H9 (cell line): ENCODE measurements at regions not wholly inside any gene's neighbourhood (a gene's known extent, or its start where the extent isn't known, plus 50 kb on each side); places are given as distances from the start of the nearest gene placed in this dataset.

Source experiments
- DNase-seq: peaks from one replicate; pipeline ENCODE4 v3.0.0-alpha.2; 2017
- H2AFZ ChIP-seq: one replicate; pipeline ENCODE4 v1.6.1; 2013; ENCODE audit warnings: mild to moderate bottlenecking, low read length, control low read depth, moderate library complexity
- H2AK5ac ChIP-seq: 2 replicates; pipeline ENCODE4 v1.6.1; 2013; ENCODE audit warnings: low read length, control low read depth, mixed read lengths; ENCODE audit not compliant: insufficient read length
- H2BK120ac ChIP-seq: one replicate; pipeline ENCODE4 v1.6.1; 2013; ENCODE audit warnings: low read depth, mild to moderate bottlenecking, low read length, control low read depth, inconsistent platforms; ENCODE audit not compliant: poor library complexity, severe bottlenecking
- H2BK12ac ChIP-seq: 2 replicates; pipeline ENCODE4 v1.6.1; 2013; ENCODE audit warnings: low read length, control low read depth, mixed read lengths, low read depth; ENCODE audit not compliant: insufficient read length
- H2BK15ac ChIP-seq: 2 replicates; pipeline ENCODE4 v1.6.1; 2013; ENCODE audit warnings: low read depth, low read length, control low read depth
- H2BK20ac ChIP-seq: one replicate; pipeline ENCODE4 v1.6.1; 2013; ENCODE audit warnings: low read depth, mild to moderate bottlenecking, low read length, control low read depth, inconsistent platforms; ENCODE audit not compliant: poor library complexity, severe bottlenecking
- H2BK5ac ChIP-seq: 2 replicates; pipeline ENCODE4 v1.6.1; 2013; ENCODE audit warnings: low read length, control low read depth, mixed read lengths; ENCODE audit not compliant: insufficient read length
- H3K14ac ChIP-seq: 2 replicates; pipeline ENCODE4 v1.6.1; 2013; ENCODE audit warnings: low read length, control low read depth; ENCODE audit not compliant: insufficient read depth
- H3K18ac ChIP-seq: 2 replicates; pipeline ENCODE4 v1.6.1; 2013; ENCODE audit warnings: low read depth, mild to moderate bottlenecking, mixed read lengths, low read length, control low read depth; ENCODE audit not compliant: insufficient read length
- H3K23ac ChIP-seq: 2 replicates; pipeline ENCODE4 v1.6.1; 2013; ENCODE audit warnings: low read length, control low read depth, mixed read lengths, low read depth; ENCODE audit not compliant: insufficient read length
- H3K23me2 ChIP-seq: 2 replicates; pipeline ENCODE4 v1.6.1; 2013; ENCODE audit warnings: low read depth, mild to moderate bottlenecking, mixed read lengths, low read length, control low read depth; ENCODE audit not compliant: insufficient read length, poor library complexity, severe bottlenecking
- H3K27ac ChIP-seq: 2 replicates; pipeline ENCODE4 v1.5.1; 2013; ENCODE audit warnings: low read length, control low read depth, mixed read lengths, low read depth; ENCODE audit not compliant: insufficient read length
- H3K27me3 ChIP-seq: 2 replicates; pipeline ENCODE4 v1.6.1; 2013; ENCODE audit warnings: low read length, control low read depth, inconsistent platforms; ENCODE audit not compliant: insufficient read depth
- H3K4ac ChIP-seq: 2 replicates; pipeline ENCODE4 v1.6.1; 2013; ENCODE audit warnings: low read depth, mild to moderate bottlenecking, control low read depth, inconsistent platforms, low read length, moderate library complexity
- H3K4me1 ChIP-seq: 2 replicates; pipeline ENCODE4 v1.6.1; 2013; ENCODE audit warnings: low read length, control low read depth, inconsistent platforms; ENCODE audit not compliant: insufficient read depth
- H3K4me2 ChIP-seq: 2 replicates; pipeline ENCODE4 v1.6.1; 2013; ENCODE audit warnings: low read length, control low read depth, mixed read lengths; ENCODE audit not compliant: insufficient read length, insufficient read depth
- H3K56ac ChIP-seq: 2 replicates; pipeline ENCODE4 v1.6.1; 2013; ENCODE audit warnings: low read depth, mild to moderate bottlenecking, mixed read lengths, low read length, control low read depth; ENCODE audit not compliant: insufficient read length
- H3K79me1 ChIP-seq: 2 replicates; pipeline ENCODE4 v1.6.1; 2013; ENCODE audit warnings: low read depth, mild to moderate bottlenecking, moderate library complexity, low read length, control low read depth, inconsistent platforms; ENCODE audit not compliant: insufficient read depth, poor library complexity, severe bottlenecking
- H3K79me2 ChIP-seq: 2 replicates; pipeline ENCODE4 v1.6.1; 2013; ENCODE audit warnings: low read length, control low read depth, inconsistent platforms; ENCODE audit not compliant: insufficient read depth
- H3K9ac ChIP-seq: 2 replicates; pipeline ENCODE4 v1.6.1; 2013; ENCODE audit warnings: low read length, control low read depth, mixed read lengths; ENCODE audit not compliant: insufficient read length; ENCODE audit errors: extremely low read depth
- H3K9me3 ChIP-seq: one replicate; pipeline ENCODE4 v1.6.1; 2013; ENCODE audit warnings: low read depth, low read length, inconsistent platforms; ENCODE audit not compliant: control insufficient read depth
- H3T11ph ChIP-seq: one replicate; pipeline ENCODE4 v1.6.1; 2013; ENCODE audit warnings: mild to moderate bottlenecking, low read length, control low read depth, inconsistent platforms
- H4K20me1 ChIP-seq: one replicate; pipeline ENCODE4 v1.6.1; 2013; ENCODE audit not compliant: control insufficient read depth, insufficient read length, insufficient read depth
- H4K5ac ChIP-seq: 2 replicates; pipeline ENCODE4 v1.6.1; 2013; ENCODE audit warnings: low read depth, mild to moderate bottlenecking, mixed read lengths, low read length, control low read depth; ENCODE audit not compliant: insufficient read length
- H4K8ac ChIP-seq: replicated peaks from 2 replicates; pipeline ENCODE4 v1.6.1; 2013; ENCODE audit warnings: low read length, control low read depth, mixed read lengths, low read depth; ENCODE audit not compliant: insufficient read length
- H4K91ac ChIP-seq: 2 replicates; pipeline ENCODE4 v1.6.1; 2013; ENCODE audit warnings: low read depth, mild to moderate bottlenecking, moderate library complexity, mixed read lengths, low read length, control low read depth; ENCODE audit not compliant: insufficient read length
- H3K27ac Mint-ChIP-seq, 3 experiments: 2 replicates in 2 of 3; 3 replicates in 1 of 3; pipeline ENCODE4 v1.8.0; 2020 to 2021; ENCODE audit warnings: mixed read lengths in 3 of 3, mild to moderate bottlenecking in 1 of 3, moderate library complexity in 1 of 3
- H3K27me3 Mint-ChIP-seq: 2 replicates; pipeline ENCODE4 v1.8.0; 2021; ENCODE audit warnings: low read depth, mild to moderate bottlenecking, moderate library complexity, mixed read lengths
- H3K36me3 Mint-ChIP-seq, 3 experiments: 2 replicates in 2 of 3; 3 replicates in 1 of 3; pipeline ENCODE4 v1.8.0; 2020 to 2021; ENCODE audit warnings: low read depth in 3 of 3, mixed read lengths in 3 of 3; ENCODE audit not compliant: insufficient read depth in 1 of 3
- H3K4me1 Mint-ChIP-seq, 2 experiments: 2 replicates each; pipeline ENCODE4 v1.8.0; 2020; ENCODE audit warnings: mixed read lengths in 2 of 2
- H3K4me3 Mint-ChIP-seq, 2 experiments: 2 replicates in 1 of 2; 3 replicates in 1 of 2; pipeline ENCODE4 v1.8.0; 2020 to 2021; ENCODE audit warnings: mild to moderate bottlenecking in 2 of 2, mixed read lengths in 2 of 2, moderate library complexity in 1 of 2
- H3K9me3 Mint-ChIP-seq, 2 experiments: 2 replicates in 1 of 2; 3 replicates in 1 of 2; pipeline ENCODE4 v1.8.0; 2020; ENCODE audit warnings: mild to moderate bottlenecking in 2 of 2, mixed read lengths in 2 of 2, moderate library complexity in 1 of 2
- WGBS: extraction: QIAGEN DNeasy Blood & Tissue Kit; methylation state at CpG from one replicate; pipeline ENCODE4 v1.1.7; 2013; ENCODE audit warnings: missing lambda C conversion rate, low lambda C conversion rate, mixed read lengths; ENCODE audit not compliant: insufficient read length; ENCODE audit errors: extremely low coverage; 5-methylcytosine and 5-hydroxymethylcytosine counted together
- TF ChIP-seq, protein P1 (sequence below): fragments of 200-600 bp; sonication (generic); conservative IDR thresholded peaks from 3 replicates; pipeline ENCODE4 v1.8.0; 2021; ENCODE audit warnings: antibody characterized with exemption, mild to moderate bottlenecking

DNA sequence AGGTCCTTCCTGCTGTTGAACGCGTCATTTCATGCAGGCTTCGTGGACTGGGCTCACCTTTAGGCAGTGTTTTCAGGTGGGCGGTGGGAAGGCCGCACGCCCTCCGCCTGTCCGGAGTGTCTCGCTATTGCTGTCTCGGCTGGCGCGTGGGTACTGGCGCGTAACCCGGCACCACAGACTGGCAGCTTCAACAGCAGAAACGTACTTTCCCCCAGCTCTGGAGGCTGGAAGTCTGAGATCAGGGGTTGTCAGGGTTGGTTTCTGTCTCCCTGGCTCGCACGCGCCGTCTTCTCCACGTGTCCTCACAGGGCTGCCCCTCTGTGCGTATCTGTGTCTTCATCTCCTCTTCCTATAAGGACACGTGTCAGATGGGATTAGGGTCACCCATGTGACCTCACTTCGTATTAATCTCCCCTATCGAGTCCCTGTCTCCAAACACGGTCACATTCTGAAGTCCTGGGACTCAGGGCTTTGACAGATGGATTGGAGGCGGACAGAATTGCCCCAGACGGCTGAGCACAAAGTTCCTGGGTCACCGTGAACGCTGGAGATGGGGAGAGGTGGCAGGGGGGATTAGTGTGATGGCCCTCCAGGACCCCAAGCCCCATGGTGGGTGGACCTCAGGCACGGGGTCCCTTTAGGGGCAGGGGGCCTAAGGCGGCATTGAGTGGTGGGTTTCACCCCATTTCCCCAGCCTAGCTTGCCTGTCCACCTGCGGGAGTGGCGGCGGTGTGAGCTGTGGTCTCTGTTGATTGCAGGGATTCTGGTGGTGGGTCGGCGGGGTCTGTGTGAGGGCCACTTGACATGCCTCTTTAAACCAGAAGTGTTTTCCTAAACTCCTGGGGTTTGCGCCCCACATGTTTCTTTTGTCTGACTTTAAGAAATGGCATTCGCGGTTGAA, 83.4 kb upstream of the LRPAP1 start:
- no peak overlapping the region for H3K4ac ChIP-seq
- H3K23ac ChIP-seq: no peak overlapping the region
- H2AK5ac ChIP-seq: no peak overlapping the region
- Mint-ChIP-seq H3K36me3 (peaks cover 0 to 4% (median 0%) of the 10 kb centered on the region in 3 experiments; a peak in 2 of 7 replicates), H3K27ac (no peak overlapping the region), H3K9me3 (peaks cover 3 to 7% of the 10 kb centered on the region in 2 experiments; a peak in 4 of 5 replicates), H3K4me3 (no peak overlapping the region), H3K4me1 (peaks cover 2 to 28% of the 10 kb centered on the region in 2 experiments; a peak in 3 of 4 replicates), H3K27me3 (peaks cover 44% of the 10 kb centered on the region)
- no peaks in the 10 kb centered on the region for H3K79me2 ChIP-seq
- no peak overlapping the region for H2BK12ac ChIP-seq
- no peak overlapping the region for H2AFZ ChIP-seq
- H3T11ph ChIP-seq: no peak overlapping the region
- no peaks in the 10 kb centered on the region for H3K23me2 ChIP-seq
- H3K56ac ChIP-seq: no peak overlapping the region
- H2BK15ac ChIP-seq: no peak overlapping the region
- no peak overlapping the region for H4K91ac ChIP-seq
- H4K20me1 ChIP-seq: no peaks in the 10 kb centered on the region
- H2BK120ac ChIP-seq: no peak overlapping the region
- H3K18ac ChIP-seq: peak overlapping the region; percentile 25
- no peaks in the 10 kb centered on the region for H3K9me3 ChIP-seq
- TF ChIP-seq, protein P1, sequence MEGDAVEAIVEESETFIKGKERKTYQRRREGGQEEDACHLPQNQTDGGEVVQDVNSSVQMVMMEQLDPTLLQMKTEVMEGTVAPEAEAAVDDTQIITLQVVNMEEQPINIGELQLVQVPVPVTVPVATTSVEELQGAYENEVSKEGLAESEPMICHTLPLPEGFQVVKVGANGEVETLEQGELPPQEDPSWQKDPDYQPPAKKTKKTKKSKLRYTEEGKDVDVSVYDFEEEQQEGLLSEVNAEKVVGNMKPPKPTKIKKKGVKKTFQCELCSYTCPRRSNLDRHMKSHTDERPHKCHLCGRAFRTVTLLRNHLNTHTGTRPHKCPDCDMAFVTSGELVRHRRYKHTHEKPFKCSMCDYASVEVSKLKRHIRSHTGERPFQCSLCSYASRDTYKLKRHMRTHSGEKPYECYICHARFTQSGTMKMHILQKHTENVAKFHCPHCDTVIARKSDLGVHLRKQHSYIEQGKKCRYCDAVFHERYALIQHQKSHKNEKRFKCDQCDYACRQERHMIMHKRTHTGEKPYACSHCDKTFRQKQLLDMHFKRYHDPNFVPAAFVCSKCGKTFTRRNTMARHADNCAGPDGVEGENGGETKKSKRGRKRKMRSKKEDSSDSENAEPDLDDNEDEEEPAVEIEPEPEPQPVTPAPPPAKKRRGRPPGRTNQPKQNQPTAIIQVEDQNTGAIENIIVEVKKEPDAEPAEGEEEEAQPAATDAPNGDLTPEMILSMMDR: no peak
- no peak overlapping the region for H2BK20ac ChIP-seq
- no peak overlapping the region for H2BK5ac ChIP-seq
- no peaks in the 10 kb centered on the region for H3K4me1 ChIP-seq
- H3K79me1 ChIP-seq: no peaks in the 10 kb centered on the region
- DNase-seq: no peak
- H3K27me3 ChIP-seq: no peaks in the 10 kb centered on the region
- no CpG with 5 or more reads among the region's 40 CpGs for WGBS
- no peak overlapping the region for H3K9ac ChIP-seq
- no peak overlapping the region for H4K5ac ChIP-seq
- no peak overlapping the region for H3K4me2 ChIP-seq
- H4K8ac ChIP-seq: no peak overlapping the region
- no peak overlapping the region for H3K27ac ChIP-seq
- H3K14ac ChIP-seq: no peak overlapping the region
